Mesenchymal stem cell (in vitro differentiated cells and primary cell): ENCODE measurements at regions not wholly inside any gene's neighbourhood (a gene's known extent, or its start where the extent isn't known, plus 50 kb on each side); places are given as distances from the start of the nearest gene placed in this dataset.

Experiments
- DNase-seq: peaks from one replicate; pipeline ENCODE4 v3.0.0-alpha.2; 2013
- H2AFZ ChIP-seq: one replicate; pipeline ENCODE4 v1.6.1; 2013; ENCODE audit warnings: low read depth, mild to moderate bottlenecking, control low read depth, inconsistent platforms, low read length, moderate library complexity
- H2AK5ac ChIP-seq: 2 replicates; pipeline ENCODE4 v1.6.1; 2013; ENCODE audit warnings: low read length, moderate library complexity, mild to moderate bottlenecking, inconsistent platforms; ENCODE audit not compliant: severe bottlenecking
- H2BK120ac ChIP-seq: one replicate; pipeline ENCODE4 v1.6.1; 2013; ENCODE audit warnings: low read depth, mild to moderate bottlenecking, inconsistent platforms, low read length, moderate library complexity
- H2BK12ac ChIP-seq, 2 experiments: one replicate each; pipeline ENCODE4 v1.6.1; 2013; ENCODE audit warnings: inconsistent platforms in 2 of 2, low read length in 2 of 2, mild to moderate bottlenecking in 2 of 2, moderate library complexity in 2 of 2, control low read depth in 1 of 2
- H2BK15ac ChIP-seq: one replicate; pipeline ENCODE4 v1.6.1; 2013; ENCODE audit warnings: mild to moderate bottlenecking, low read depth, inconsistent platforms; ENCODE audit not compliant: poor library complexity, severe bottlenecking
- H2BK5ac ChIP-seq: 2 replicates; pipeline ENCODE4 v1.6.1; 2013; ENCODE audit warnings: low read depth, mild to moderate bottlenecking, low read length, control low read depth, inconsistent platforms; ENCODE audit not compliant: poor library complexity, severe bottlenecking
- H3K14ac ChIP-seq, 2 experiments: one replicate each; pipeline ENCODE4 v1.6.1; 2013; ENCODE audit warnings: inconsistent platforms in 2 of 2, low read length in 2 of 2, control low read depth in 1 of 2, mild to moderate bottlenecking in 1 of 2, moderate library complexity in 1 of 2
- H3K18ac ChIP-seq, 2 experiments: one replicate each; pipeline ENCODE4 v1.6.1; 2013; ENCODE audit warnings: inconsistent platforms in 2 of 2, low read length in 2 of 2, control low read depth in 1 of 2, low read depth in 1 of 2, mild to moderate bottlenecking in 1 of 2
- H3K23ac ChIP-seq, 2 experiments: one replicate each; pipeline ENCODE4 v1.6.1; 2013; ENCODE audit warnings: inconsistent platforms in 2 of 2, low read length in 2 of 2, mild to moderate bottlenecking in 2 of 2, moderate library complexity in 2 of 2, control low read depth in 1 of 2
- H3K27ac ChIP-seq: 2 replicates; pipeline ENCODE4 v1.5.1; 2013; ENCODE audit warnings: mild to moderate bottlenecking, moderate library complexity, low read length, control low read depth, inconsistent platforms; ENCODE audit not compliant: poor library complexity, severe bottlenecking
- H3K27me3 ChIP-seq, 2 experiments: 2 replicates each; pipeline versions ENCODE4 v1.6.1 to v1.7.0; 2013; ENCODE audit warnings: low read length in 2 of 2, mild to moderate bottlenecking in 2 of 2, moderate library complexity in 2 of 2, control low read depth in 1 of 2, inconsistent platforms in 1 of 2; ENCODE audit not compliant: control insufficient read depth in 1 of 2, insufficient read depth in 1 of 2
- H3K36me3 ChIP-seq, 2 experiments: 2 replicates each; pipeline versions ENCODE4 v1.6.1 to v1.7.0; 2013; ENCODE audit warnings: low read length in 2 of 2, control low read depth in 1 of 2, inconsistent platforms in 1 of 2, low read depth in 1 of 2, mild to moderate bottlenecking in 1 of 2; ENCODE audit not compliant: insufficient read depth in 2 of 2, control insufficient read depth in 1 of 2
- H3K4ac ChIP-seq, 2 experiments: one replicate each; pipeline ENCODE4 v1.6.1; 2013; ENCODE audit warnings: inconsistent platforms in 2 of 2, low read length in 2 of 2, mild to moderate bottlenecking in 2 of 2, moderate library complexity in 2 of 2, control low read depth in 1 of 2, low read depth in 1 of 2
- H3K4me1 ChIP-seq: 2 replicates; pipeline ENCODE4 v1.6.1; 2013; ENCODE audit warnings: low read depth, low read length, control low read depth; ENCODE audit not compliant: control insufficient read depth, insufficient read depth
- H3K4me2 ChIP-seq: 2 replicates; pipeline ENCODE4 v1.6.1; 2013; ENCODE audit warnings: low read length, mild to moderate bottlenecking, inconsistent platforms; ENCODE audit not compliant: poor library complexity, severe bottlenecking
- H3K4me3 ChIP-seq, 2 experiments: 2 replicates each; pipeline versions ENCODE4 v1.5.1 to v1.7.0; 2013; ENCODE audit warnings: low read length in 2 of 2, mild to moderate bottlenecking in 2 of 2, control low read depth in 1 of 2, low read depth in 1 of 2; ENCODE audit not compliant: insufficient read depth in 1 of 2
- H3K79me1 ChIP-seq: replicated peaks from 2 replicates; pipeline ENCODE4 v1.6.1; 2013; ENCODE audit warnings: mild to moderate bottlenecking, control low read depth, low read length, inconsistent platforms; ENCODE audit not compliant: poor library complexity, severe bottlenecking
- H3K9ac ChIP-seq: 2 replicates; pipeline ENCODE4 v1.7.0; 2013; ENCODE audit warnings: mild to moderate bottlenecking, low read length, moderate library complexity
- H3K9me3 ChIP-seq: 2 replicates; pipeline ENCODE4 v1.7.0; 2013; ENCODE audit warnings: mild to moderate bottlenecking, low read length; ENCODE audit not compliant: control insufficient read depth
- H4K8ac ChIP-seq: one replicate; pipeline ENCODE4 v1.6.1; 2013; ENCODE audit warnings: inconsistent platforms, mild to moderate bottlenecking, low read length, moderate library complexity
- H4K91ac ChIP-seq: one replicate; pipeline ENCODE4 v1.6.1; 2013; ENCODE audit warnings: mild to moderate bottlenecking, low read length, inconsistent platforms
- WGBS: methylation state at CpG from one replicate; pipeline ENCODE4 v1.1.7; 2013; ENCODE audit warnings: mixed read lengths; 5-methylcytosine and 5-hydroxymethylcytosine counted together

DNA sequence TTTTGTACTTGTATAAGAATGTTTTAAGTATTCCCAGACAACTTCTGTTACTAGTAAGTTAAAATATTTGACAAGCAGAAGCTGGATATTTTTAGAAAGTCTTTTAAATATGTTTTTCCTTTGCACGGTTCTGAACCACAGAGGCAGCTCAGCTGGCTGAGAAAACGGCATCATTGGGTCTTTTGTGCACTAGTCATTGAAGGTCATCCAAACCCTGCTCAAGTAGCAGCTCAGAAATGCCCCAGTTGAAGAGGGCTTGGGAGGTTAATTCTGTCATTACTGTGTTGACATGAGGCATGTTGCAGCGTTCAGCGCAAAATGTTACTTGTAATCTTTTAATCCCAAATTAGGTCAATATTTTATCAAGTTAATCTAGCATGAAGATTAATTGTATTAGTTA is 383.7 kb upstream of the FAM241A start:
- Histone ChIP-seq H2BK120ac (no peak overlapping the region), H3K79me1 (no peaks in the 10 kb centered on the region), H3K4me2 (no peak overlapping the region), H4K91ac (no peak overlapping the region), H2BK12ac (no peak overlapping the region), H3K4me3 (no peak overlapping the region), H3K27me3 (no peaks in the 10 kb centered on the region), H3K23ac (no peak overlapping the region), H3K4ac (no peak overlapping the region), H3K9me3 (no peaks in the 10 kb centered on the region), H3K14ac (no peak overlapping the region), H3K4me1 (no peaks in the 10 kb centered on the region), H4K8ac (no peak overlapping the region), H3K18ac (no peak overlapping the region), H3K9ac (no peak overlapping the region), H2BK15ac (no peak overlapping the region), H3K36me3 (no peaks in the 10 kb centered on the region), H3K27ac (no peak overlapping the region), H2BK5ac (no peak overlapping the region), H2AK5ac (no peak overlapping the region), H2AFZ (no peak overlapping the region)
- DNase-seq: peak; percentile 52
- 19% methylated on average over 2 of the region's 4 CpGs for WGBS

DNA sequence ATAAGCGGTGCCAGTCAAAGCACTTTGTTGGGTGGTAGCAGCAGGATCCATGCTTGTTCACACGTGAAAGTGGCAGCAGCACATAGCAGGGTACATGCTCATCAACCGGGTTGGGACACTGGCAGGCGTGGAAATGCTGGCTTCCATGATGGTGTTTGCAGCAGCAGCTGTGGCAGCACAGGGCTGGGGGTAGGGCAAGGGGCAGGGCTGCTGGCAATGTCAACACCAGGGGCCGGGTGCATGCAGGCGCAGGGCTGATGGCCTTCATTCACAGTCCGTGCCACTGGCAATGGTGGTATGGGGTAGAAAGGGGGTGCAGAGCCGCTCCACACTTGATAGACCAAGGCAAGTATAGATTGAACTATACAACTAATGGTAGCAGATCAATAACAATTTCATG is 374.7 kb upstream of the FAM241A start:
- Histone ChIP-seq H3K4ac (no peak overlapping the region), H3K4me3 (no peak overlapping the region), H3K4me1 (peaks cover 2% of the 10 kb centered on the region), H2BK15ac (no peak overlapping the region), H3K18ac (peak overlapping the region in 1 of 2 experiments; percentile 43), H2AFZ (no peak overlapping the region), H4K8ac (no peak overlapping the region), H3K79me1 (no peaks in the 10 kb centered on the region), H2AK5ac (no peak overlapping the region), H3K23ac (peak overlapping the region in 1 of 2 experiments; percentile 89), H2BK5ac (no peak overlapping the region), H3K14ac (peak overlapping the region in 1 of 2 experiments; percentile 95), H3K36me3 (no peaks in the 10 kb centered on the region), H4K91ac (no peak overlapping the region), H3K9me3 (peaks cover 6% of the 10 kb centered on the region), H3K9ac (no peak overlapping the region), H3K4me2 (no peak overlapping the region), H2BK120ac (no peak overlapping the region), H2BK12ac (peak overlapping the region in 1 of 2 experiments; percentile 57), H3K27ac (no peak overlapping the region), H3K27me3 (peaks cover 0 to 5% of the 10 kb centered on the region in 2 experiments)
- 82% methylated on average over 7 of the region's 8 CpGs for WGBS
- no peak for DNase-seq

DNA sequence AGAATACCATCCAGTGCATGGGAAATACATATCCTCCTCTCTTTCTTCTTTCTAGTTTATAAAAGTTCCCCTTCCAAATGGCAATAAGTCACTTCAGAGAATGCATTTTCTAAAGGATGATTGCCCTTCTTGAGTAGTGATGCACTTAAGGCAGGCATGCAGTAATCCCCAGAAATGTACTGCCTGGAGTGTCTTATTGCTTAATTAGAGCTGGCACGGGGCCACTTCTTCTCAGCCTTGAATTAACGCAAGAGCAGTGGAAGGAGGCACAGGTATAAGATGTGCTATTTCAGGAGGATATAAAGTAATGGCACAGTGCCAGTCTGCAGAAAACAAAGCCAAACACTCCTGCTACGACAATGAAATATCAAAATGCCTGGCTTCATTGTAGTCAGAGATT is 371.4 kb upstream of the FAM241A start:
- Histone ChIP-seq H3K4me2 (no peak overlapping the region), H2BK5ac (no peak overlapping the region), H2AK5ac (no peak overlapping the region), H2AFZ (no peak overlapping the region), H3K14ac (no peak overlapping the region), H3K79me1 (no peaks in the 10 kb centered on the region), H3K27me3 (peaks cover 0 to 5% of the 10 kb centered on the region in 2 experiments), H4K91ac (no peak overlapping the region), H3K4me1 (peaks cover 2% of the 10 kb centered on the region), H2BK15ac (no peak overlapping the region), H3K23ac (no peak overlapping the region), H2BK120ac (no peak overlapping the region), H4K8ac (no peak overlapping the region), H3K36me3 (no peaks in the 10 kb centered on the region), H2BK12ac (no peak overlapping the region), H3K18ac (no peak overlapping the region), H3K4ac (no peak overlapping the region), H3K27ac (no peak overlapping the region), H3K9ac (no peak overlapping the region), H3K9me3 (peaks cover under 1% of the 10 kb centered on the region), H3K4me3 (no peak overlapping the region)
- peak; percentile 83 for DNase-seq
- 54% methylated on average over 3 of the region's 3 CpGs for WGBS

DNA sequence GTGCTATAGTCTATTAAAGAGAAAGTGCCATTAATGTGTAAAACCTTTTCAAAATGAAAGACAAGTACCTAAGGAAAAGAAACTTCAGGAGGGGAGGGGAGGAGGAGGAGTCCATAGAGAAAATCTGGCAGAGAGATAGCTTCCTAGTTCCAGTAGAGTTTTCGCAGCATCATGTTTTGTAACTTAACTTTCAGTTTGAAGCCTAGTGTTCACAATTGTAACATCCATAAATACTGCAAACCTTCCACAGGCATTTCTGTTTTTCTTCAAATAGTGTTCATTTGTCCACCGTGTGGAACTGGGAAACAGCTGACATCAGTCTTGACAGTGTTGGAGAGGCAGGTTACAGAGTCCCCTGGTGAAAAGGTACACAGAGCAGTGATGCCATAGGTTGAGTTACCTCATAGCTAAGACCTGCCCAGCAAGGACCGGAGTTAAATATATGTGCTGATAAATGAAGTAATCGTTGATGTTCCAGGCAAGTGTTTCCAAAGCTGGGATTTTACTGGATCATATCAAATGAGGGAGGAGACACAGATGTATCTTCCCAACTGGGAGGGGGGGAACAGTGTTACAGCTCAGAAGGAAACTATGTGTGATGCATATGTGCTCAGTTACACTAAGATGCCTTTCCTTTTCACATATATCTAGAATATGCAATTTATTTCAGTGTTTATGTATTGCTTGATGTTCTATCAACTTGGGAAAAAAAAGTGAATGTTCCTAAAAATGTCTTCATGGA is 369.5 kb upstream of the FAM241A start:
- no peak overlapping the region for H3K23ac ChIP-seq
- no peak overlapping the region for H3K4ac ChIP-seq
- H4K8ac ChIP-seq: no peak overlapping the region
- DNase-seq: peak; percentile 85
- no peaks in the 10 kb centered on the region for H3K4me1 ChIP-seq
- 34% methylated on average over 4 of the region's 4 CpGs for WGBS
- H3K18ac ChIP-seq: peak overlapping the region in 1 of 2 experiments; percentile 50
- no peaks in the 10 kb centered on the region for H3K27me3 ChIP-seq
- H2BK5ac ChIP-seq: no peak overlapping the region
- H2BK120ac ChIP-seq: no peak overlapping the region
- no peaks in the 10 kb centered on the region for H3K36me3 ChIP-seq
- H2BK12ac ChIP-seq: peak overlapping the region; percentile 21 to 80
- H3K4me3 ChIP-seq: peak overlapping the region in 1 of 2 experiments; percentile 3
- no peak overlapping the region for H3K9ac ChIP-seq
- H3K14ac ChIP-seq: no peak overlapping the region
- no peak overlapping the region for H3K4me2 ChIP-seq
- H3K9me3 ChIP-seq: no peaks in the 10 kb centered on the region
- H4K91ac ChIP-seq: no peak overlapping the region
- no peak overlapping the region for H3K27ac ChIP-seq
- no peak overlapping the region for H2AK5ac ChIP-seq
- no peaks in the 10 kb centered on the region for H3K79me1 ChIP-seq
- no peak overlapping the region for H2BK15ac ChIP-seq
- no peak overlapping the region for H2AFZ ChIP-seq
